ENCODE measurements at regions not wholly inside any gene's neighbourhood (a gene's known extent, or its start where the extent isn't known, plus 50 kb on each side); places are given as distances from the start of the nearest gene placed in this dataset.

GRCh38 chr12:13343375-13343774 lies 146.8 kb downstream of the EMP1 start:
- Histone ChIP-seq H3K9ac (ENCODE audit: control insufficient read depth, insufficient read depth, low read length) (no peak overlapping the region), H3K27ac (ENCODE audit: control insufficient read depth, insufficient read depth) (no peak overlapping the region), H3K4me3 (no peak overlapping the region), H2AFZ (ENCODE audit: control insufficient read depth, low read depth, low read length) (no peak overlapping the region), H3K36me3 (ENCODE audit: control insufficient read depth in 2 of 2, insufficient read depth in 2 of 2, low read length in 1 of 2) (no peaks in the 10 kb centered on the region), H3K9me3 (replicated peaks; ENCODE audit: control insufficient read depth, insufficient read depth, low read length) (no peaks in the 10 kb centered on the region), H3K4me1 (ENCODE audit: control insufficient read depth, insufficient read depth, low read length) (no peaks in the 10 kb centered on the region), H4K20me1 (ENCODE audit: control insufficient read depth, insufficient read depth) (no peaks in the 10 kb centered on the region), H3K79me2 (ENCODE audit: control insufficient read depth, insufficient read depth, low read length) (no peaks in the 10 kb centered on the region), H3K4me2 (ENCODE audit: control insufficient read depth, insufficient read depth) (no peak overlapping the region), H3K27me3 (replicated peaks in 1 of 2; ENCODE audit: control insufficient read depth in 2 of 2, insufficient read depth in 2 of 2, low read length in 1 of 2) (no peaks in the 10 kb centered on the region; a peak in 3 of 4 replicates)
- no TSS peak for BruUV-seq (replicated peaks)
- ChIA-PET POLR2A (no interaction called here), RAD21 (ENCODE audit: unreplicated experiment) (no interaction called here), CTCF (no interaction called here), SMC1A (ENCODE audit: uncharacterized antibody, unreplicated experiment) (no interaction called here)
- TF ChIP-seq ZBTB33 (IDR thresholded peaks at IDR 0.05) (no peak), JUND (IDR thresholded peaks at IDR 0.05; ENCODE audit: low read depth, low read length) (no peak), ASH2L (IDR thresholded peaks at IDR 0.05; ENCODE audit: borderline replicate concordance, low read depth) (no peak), TCF12 (IDR thresholded peaks at IDR 0.05; ENCODE audit: low read depth, low read length) (no peak), CBFB (IDR thresholded peaks at IDR 0.05; ENCODE audit: low read depth) (no peak), ZNF384 (IDR thresholded peaks at IDR 0.05; ENCODE audit: borderline replicate concordance, low read depth, low read length) (no peak), BACH1 (IDR thresholded peaks at IDR 0.05; ENCODE audit: borderline replicate concordance) (no peak), NFYB (IDR thresholded peaks at IDR 0.05; ENCODE audit: insufficient read depth, low read depth, low read length) (no peak), CTCF (IDR thresholded peaks at IDR 0.05 in 2 of 3, conservative IDR thresholded peaks at IDR 0.05 in 1 of 3; ENCODE audit: control insufficient read depth in 2 of 3, extremely low read depth in 1 of 3, insufficient read depth in 1 of 3, low read depth in 3 of 3, low read length in 3 of 3) (no peak), PML (IDR thresholded peaks at IDR 0.05; ENCODE audit: low read length) (no peak), POLR2AphosphoS2 (IDR thresholded peaks at IDR 0.05; ENCODE audit: low read depth, low read length) (no peak), FOXK2 (IDR thresholded peaks at IDR 0.05) (no peak), ZSCAN29 (IDR thresholded peaks at IDR 0.05) (no peak), ATF3 (IDR thresholded peaks at IDR 0.05; ENCODE audit: borderline replicate concordance, extremely low read depth, low read depth, low read length) (no peak), PKNOX1 (IDR thresholded peaks at IDR 0.05) (no peak), ATF7 (IDR thresholded peaks at IDR 0.05; ENCODE audit: low read depth) (no peak), SUZ12 (IDR thresholded peaks at IDR 0.05; ENCODE audit: unreplicated experiment) (no peak)
- in situ Hi-C loops (cut with MboI) (no loop called here), intact Hi-C loops (cut with micrococcal nuclease; ENCODE audit: unreplicated experiment) (no loop called here)
- no peak for ATAC-seq
- DNase-seq (ENCODE audit: low read depth, low spot score) = no peak
- no peak for FAIRE-seq
- WGBS (ENCODE audit: insufficient coverage, insufficient replicate concordance, low lambda C conversion rate, missing lambda C conversion rate) = 61% methylated on average over 1 of the region's 2 CpGs

Data from GM12878 (cell line).